Activated T-cell treated with anti-CD3 and anti-CD28 coated beads, Interleukin-2, amount 50 U/mL, for 72 hours (primary cell): ENCODE measurements at regions not wholly inside any gene's neighbourhood (a gene's known extent, or its start where the extent isn't known, plus 50 kb on each side); places are given as distances from the start of the nearest gene placed in this dataset.
"Not testable (repeated sequence)": the region's sequence is repeated elsewhere in the genome, so short reads cannot be mapped to it uniquely, and the experiment has no call there.

Source experiments
- ATAC-seq, 2 donors: fragments of 150-1000 bp; cut with Tn5 transposase; replicated peaks in 1 of 2; 2 replicates each; pipeline ENCODE4 v1.10.0; 2021; ENCODE audit warnings: moderate library complexity in 2 of 2, mild to moderate bottlenecking in 1 of 2
- DNase-seq, 2 donors: peaks; one replicate each; pipeline ENCODE4 v3.0.0; 2021 to 2022; ENCODE audit warnings: mixed read lengths in 1 of 2
- H3K27ac Mint-ChIP-seq: one replicate; pipeline ENCODE4 v1.8.0; 2022; ENCODE audit warnings: mild to moderate bottlenecking, moderate library complexity, mixed read lengths
- H3K27me3 Mint-ChIP-seq: one replicate; pipeline ENCODE4 v1.8.0; 2022; ENCODE audit warnings: low read depth, mixed read lengths
- H3K36me3 Mint-ChIP-seq, 2 donors: one replicate each; pipeline ENCODE4 v1.8.0; 2022; ENCODE audit warnings: mixed read lengths in 2 of 2, mild to moderate bottlenecking in 1 of 2; ENCODE audit not compliant: insufficient read depth in 2 of 2
- H3K4me1 Mint-ChIP-seq: one replicate; pipeline ENCODE4 v1.8.0; 2022; ENCODE audit warnings: low read depth, mixed read lengths
- H3K4me3 Mint-ChIP-seq, 2 donors: one replicate each; pipeline ENCODE4 v1.8.0; 2022; ENCODE audit warnings: mild to moderate bottlenecking in 2 of 2, mixed read lengths in 2 of 2, moderate library complexity in 2 of 2
- H3K9me3 Mint-ChIP-seq, 2 donors: one replicate each; pipeline ENCODE4 v1.8.0; 2022; ENCODE audit warnings: mixed read lengths in 2 of 2

DNA sequence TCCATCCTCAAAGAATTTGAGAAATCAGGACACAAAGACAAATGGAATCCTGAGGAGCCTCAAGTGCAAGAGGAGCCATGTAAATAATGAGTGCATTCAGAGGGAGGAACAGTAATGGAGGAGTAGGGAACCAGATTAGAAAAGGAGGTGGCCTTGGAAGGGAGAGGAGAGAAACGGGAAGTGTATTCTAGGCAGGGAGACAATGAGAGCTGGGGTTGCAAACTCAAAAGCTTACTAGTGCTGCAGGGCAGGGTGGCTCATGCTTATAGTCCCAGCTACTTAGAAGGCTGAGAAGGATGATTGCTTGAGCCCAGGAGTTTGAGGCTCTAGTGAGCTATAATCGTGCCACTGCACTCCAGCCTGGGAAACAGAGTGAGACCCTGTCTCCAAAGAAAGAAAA, 113.2 kb upstream of the LSM6 start:
- Mint-ChIP-seq H3K27me3 (peaks cover 38% of the 10 kb centered on the region), H3K27ac (no peak overlapping the region), H3K9me3 (no peaks in the 10 kb centered on the region), H3K4me1 (peaks cover 6% of the 10 kb centered on the region), H3K36me3 (no peaks in the 10 kb centered on the region), H3K4me3 (no peak overlapping the region)
- no peak for ATAC-seq
- DNase-seq = no peak

DNA sequence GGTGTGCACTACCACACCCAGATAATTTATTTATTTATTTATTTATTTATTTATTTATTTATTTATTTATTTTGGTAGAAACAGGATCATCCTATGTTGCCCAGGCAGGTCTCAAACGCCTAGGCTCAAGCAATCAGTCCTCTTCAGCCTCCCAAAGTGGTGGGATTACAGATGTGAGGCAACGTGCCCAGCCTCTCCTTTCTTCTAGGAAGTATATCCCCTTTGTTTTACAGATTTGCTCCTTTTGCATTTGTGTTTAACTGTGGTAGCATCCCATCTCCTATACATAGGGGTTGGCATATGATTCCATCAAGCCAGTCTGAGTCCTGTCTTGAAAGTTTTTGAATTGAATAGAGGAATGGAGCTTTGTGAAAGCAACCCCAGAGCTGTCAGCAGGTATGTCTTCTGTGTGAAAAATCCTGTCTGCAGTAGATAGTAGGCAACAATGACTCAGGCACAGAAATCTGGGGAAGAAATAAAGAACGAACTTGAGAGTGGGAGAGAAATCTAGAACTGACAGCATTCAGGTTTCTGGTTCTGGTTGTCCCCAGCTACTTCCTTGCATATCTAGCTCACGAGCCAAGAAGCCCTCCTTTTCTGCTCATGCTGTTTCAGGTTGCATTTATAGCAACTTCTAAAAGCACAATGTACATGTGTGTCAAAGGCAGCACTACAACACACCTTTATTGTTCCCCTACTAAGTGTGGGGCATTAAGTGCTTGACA, 113.7 kb upstream of the LSM6 start:
- peaks cover 36% of the 10 kb centered on the region for H3K27me3 Mint-ChIP-seq
- ATAC-seq (no peak), DNase-seq (no peak)
- H3K9me3 Mint-ChIP-seq = no peaks in the 10 kb centered on the region
- H3K36me3 Mint-ChIP-seq = no peaks in the 10 kb centered on the region
- H3K4me3 Mint-ChIP-seq = no peak overlapping the region
- no peak overlapping the region for H3K27ac Mint-ChIP-seq
- H3K4me1 Mint-ChIP-seq = peaks cover 6% of the 10 kb centered on the region

GRCh38 chr4:146059865-146060264, 115.7 kb upstream of the LSM6 start:
- ATAC-seq (no peak), DNase-seq (no peak)
- Mint-ChIP-seq H3K4me1 (peaks cover 6% of the 10 kb centered on the region), H3K4me3 (no peak overlapping the region), H3K36me3 (no peaks in the 10 kb centered on the region), H3K27ac (no peak overlapping the region), H3K9me3 (no peaks in the 10 kb centered on the region), H3K27me3 (peaks cover 35% of the 10 kb centered on the region)

GRCh38 chr4:146059151-146059550, 116.4 kb upstream of the LSM6 start:
- Mint-ChIP-seq H3K36me3 (no peaks in the 10 kb centered on the region), H3K9me3 (no peaks in the 10 kb centered on the region), H3K4me3 (no peak overlapping the region), H3K27me3 (peaks cover 28% of the 10 kb centered on the region), H3K27ac (no peak overlapping the region), H3K4me1 (peaks cover 6% of the 10 kb centered on the region)
- ATAC-seq (no peak), DNase-seq (no peak)

DNA sequence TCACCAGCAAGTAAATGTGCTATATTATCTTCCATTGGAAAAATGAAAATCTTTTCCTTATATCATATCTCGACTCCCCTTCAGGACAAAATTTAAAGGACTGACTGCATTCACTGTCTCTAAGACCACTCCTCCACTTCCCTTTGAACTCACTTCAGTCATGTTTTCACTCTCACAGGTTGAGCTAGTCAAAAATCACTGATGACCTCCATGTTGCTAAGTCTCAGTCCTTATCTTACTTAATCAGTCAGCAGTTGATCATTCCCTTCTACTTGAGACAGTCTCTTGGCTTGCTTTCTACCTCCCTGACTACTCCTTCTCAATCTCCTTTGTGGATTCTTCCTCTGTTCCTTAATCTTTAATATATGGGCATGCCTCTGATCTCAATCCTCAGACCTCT, 117.0 kb upstream of the LSM6 start:
- peaks cover 21% of the 10 kb centered on the region for H3K27me3 Mint-ChIP-seq
- no peak for ATAC-seq

GRCh38 chr4:146054676-146055075, 116.1 kb upstream of the ZNF827 start:
- no peaks in the 10 kb centered on the region for H3K9me3 Mint-ChIP-seq
- no peak overlapping the region for H3K27ac Mint-ChIP-seq
- H3K4me1 Mint-ChIP-seq = no peaks in the 10 kb centered on the region
- no peak overlapping the region for H3K4me3 Mint-ChIP-seq
- no peaks in the 10 kb centered on the region for H3K36me3 Mint-ChIP-seq
- no peak for ATAC-seq
- peaks cover 5% of the 10 kb centered on the region for H3K27me3 Mint-ChIP-seq
- DNase-seq = no peak

More for the DNA sequence above, 117.0 kb upstream of the LSM6 start:
- no peaks in the 10 kb centered on the region for H3K9me3 Mint-ChIP-seq
- peaks cover 6% of the 10 kb centered on the region for H3K4me1 Mint-ChIP-seq
- DNase-seq = no peak
- no peak overlapping the region for H3K27ac Mint-ChIP-seq
- H3K36me3 Mint-ChIP-seq = no peaks in the 10 kb centered on the region
- no peak overlapping the region for H3K4me3 Mint-ChIP-seq

DNA sequence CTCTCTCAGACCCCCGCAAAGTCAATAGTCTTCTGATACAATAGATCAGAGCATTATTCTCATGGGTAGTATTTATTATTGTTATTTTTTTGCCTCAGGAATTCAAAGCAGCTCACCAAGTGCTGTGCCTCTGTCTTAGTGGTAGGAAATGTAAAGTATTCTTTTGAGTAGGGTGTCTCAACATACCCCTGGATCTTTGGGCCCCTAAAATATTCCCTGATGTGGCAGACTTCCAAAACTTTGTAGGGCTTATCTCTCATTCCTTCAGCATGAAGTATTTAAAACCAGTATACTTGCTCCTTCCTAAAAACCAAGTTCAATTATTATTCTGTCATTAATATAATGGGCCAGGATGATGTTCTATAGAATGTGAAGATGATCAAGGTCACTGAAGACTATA, 115.3 kb upstream of the ZNF827 start:
- no peaks in the 10 kb centered on the region for H3K36me3 Mint-ChIP-seq
- peaks cover 6% of the 10 kb centered on the region for H3K27me3 Mint-ChIP-seq
- no peak overlapping the region for H3K27ac Mint-ChIP-seq
- no peaks in the 10 kb centered on the region for H3K4me1 Mint-ChIP-seq
- DNase-seq (no peak), ATAC-seq (no peak)
- H3K9me3 Mint-ChIP-seq = no peaks in the 10 kb centered on the region
- no peak overlapping the region for H3K4me3 Mint-ChIP-seq

DNA sequence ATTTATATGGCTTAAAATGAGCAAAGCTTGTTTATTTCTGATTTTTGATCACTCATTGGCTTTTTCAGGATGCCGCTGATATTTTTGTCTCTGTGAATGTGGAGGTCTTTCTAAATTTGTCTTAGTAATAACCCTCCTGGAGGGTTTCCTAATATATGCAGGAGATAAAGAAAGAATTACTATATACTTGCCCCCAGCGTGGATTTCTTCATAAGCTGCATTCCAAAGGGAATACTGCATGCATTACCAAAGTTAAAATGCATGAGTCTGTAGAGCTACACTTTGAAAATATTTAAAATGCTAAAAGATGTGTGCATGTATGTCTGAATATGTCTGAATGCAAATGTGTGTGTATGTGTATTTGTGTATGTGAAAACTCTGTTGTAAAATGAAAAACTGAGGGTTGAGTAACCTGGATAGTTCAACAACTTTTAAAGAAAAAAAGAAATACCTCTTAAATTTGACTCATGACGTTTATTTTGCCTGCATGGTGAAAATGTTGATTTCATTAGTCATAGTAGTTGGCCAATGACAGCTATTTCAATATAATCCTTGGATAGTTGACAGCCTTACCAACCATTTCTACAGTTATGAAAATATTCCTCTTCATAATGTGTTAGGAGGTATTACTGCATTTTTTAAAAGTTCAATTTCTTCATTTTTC, 113.2 kb upstream of the ZNF827 start:
- H3K27ac Mint-ChIP-seq = no peak overlapping the region
- no peak for ATAC-seq
- H3K27me3 Mint-ChIP-seq = peaks cover 22% of the 10 kb centered on the region
- DNase-seq = no peak
- H3K36me3 Mint-ChIP-seq = peaks cover 0 to 1% of the 10 kb centered on the region in 2 donors
- H3K4me3 Mint-ChIP-seq = no peak overlapping the region
- no peaks in the 10 kb centered on the region for H3K4me1 Mint-ChIP-seq
- peaks cover 0 to 2% of the 10 kb centered on the region in 2 donors for H3K9me3 Mint-ChIP-seq

GRCh38 chr4:146051223-146051622, 112.6 kb upstream of the ZNF827 start:
- Mint-ChIP-seq H3K27me3 (peaks cover 29% of the 10 kb centered on the region), H3K27ac (no peak overlapping the region), H3K36me3 (peaks cover 0 to 1% of the 10 kb centered on the region in 2 donors), H3K4me1 (no peaks in the 10 kb centered on the region), H3K4me3 (no peak overlapping the region), H3K9me3 (peaks cover 0 to 2% of the 10 kb centered on the region in 2 donors)
- no peak for DNase-seq
- no peak for ATAC-seq

GRCh38 chr4:146049802-146050201, 111.2 kb upstream of the ZNF827 start:
- DNase-seq = no peak
- peaks cover 0 to 2% of the 10 kb centered on the region in 2 donors for H3K9me3 Mint-ChIP-seq
- H3K27me3 Mint-ChIP-seq = peaks cover 38% of the 10 kb centered on the region
- no peak for ATAC-seq
- no peak overlapping the region for H3K27ac Mint-ChIP-seq
- H3K4me3 Mint-ChIP-seq = no peak overlapping the region
- peaks cover 0 to 1% of the 10 kb centered on the region in 2 donors for H3K36me3 Mint-ChIP-seq
- H3K4me1 Mint-ChIP-seq = no peaks in the 10 kb centered on the region

DNA sequence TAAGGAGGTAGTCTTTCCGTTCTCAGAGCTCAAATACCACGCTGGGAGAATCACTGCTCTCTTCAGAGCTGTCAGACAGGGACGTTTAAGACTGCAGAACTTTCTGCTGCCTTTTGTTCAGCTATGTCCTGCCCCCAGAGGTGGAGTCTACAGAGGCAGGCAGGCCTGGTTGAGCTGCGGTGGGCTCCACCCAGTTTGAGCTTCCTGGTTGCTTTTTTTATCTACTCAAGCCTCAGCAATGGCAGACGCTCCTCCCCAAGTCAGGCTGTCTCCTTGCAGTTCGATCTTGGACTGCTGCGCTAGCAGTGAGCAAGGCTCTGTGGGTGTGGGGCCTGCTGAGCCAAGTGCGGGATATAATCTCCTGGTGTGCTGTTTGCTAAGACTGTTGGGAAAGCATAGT, 109.1 kb upstream of the ZNF827 start:
- not testable (repeated sequence) for H3K27ac Mint-ChIP-seq, H3K36me3 Mint-ChIP-seq, ATAC-seq, H3K4me1 Mint-ChIP-seq, H3K4me3 Mint-ChIP-seq, DNase-seq, H3K9me3 Mint-ChIP-seq
- H3K27me3 Mint-ChIP-seq = peaks cover 48% of the 10 kb centered on the region

DNA sequence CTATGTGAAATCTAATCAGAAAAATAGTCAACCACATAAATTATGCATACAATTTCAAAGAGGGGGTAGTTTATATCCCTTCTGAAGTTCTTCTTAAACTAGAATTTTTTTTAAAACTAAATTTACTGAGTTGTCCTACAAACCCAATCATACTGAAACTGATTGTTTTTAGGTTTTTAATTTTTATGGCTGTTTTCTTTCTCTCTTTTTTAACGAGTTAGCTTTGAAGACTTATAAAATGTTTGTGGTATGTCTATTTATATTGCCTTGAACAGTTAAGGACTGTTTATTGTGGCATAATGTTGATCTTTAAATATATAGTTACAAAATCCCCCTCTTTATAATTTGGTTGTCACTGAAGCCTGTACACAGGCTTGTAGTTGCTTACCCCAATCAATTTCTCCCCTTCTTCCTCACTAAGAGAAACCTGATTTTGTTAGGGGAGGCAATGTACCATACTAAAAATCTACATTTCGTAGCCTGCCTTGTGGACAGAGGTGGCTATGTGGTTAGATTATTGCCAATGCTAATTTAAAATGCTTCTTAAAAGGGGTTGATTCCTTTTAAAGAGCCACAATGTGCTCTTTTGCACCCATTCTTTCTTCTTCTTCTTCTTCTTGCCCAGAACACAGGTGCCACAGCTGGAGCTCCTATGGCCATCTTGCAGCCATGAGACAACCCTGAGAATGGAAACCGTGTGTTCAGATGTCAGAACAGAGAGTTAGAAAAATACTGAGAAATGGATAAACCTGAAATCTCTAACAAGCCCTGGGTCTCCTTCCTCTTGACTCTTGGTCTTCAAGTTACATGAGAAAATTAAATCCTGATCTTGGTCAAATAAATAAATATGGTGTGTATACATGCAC, 102.7 kb upstream of the ZNF827 start:
- Mint-ChIP-seq H3K36me3 (no peaks in the 10 kb centered on the region), H3K4me3 (no peak overlapping the region), H3K9me3 (no peaks in the 10 kb centered on the region), H3K4me1 (no peaks in the 10 kb centered on the region), H3K27me3 (peaks cover 26% of the 10 kb centered on the region), H3K27ac (no peak overlapping the region)
- no peak for DNase-seq
- ATAC-seq = no peak

DNA sequence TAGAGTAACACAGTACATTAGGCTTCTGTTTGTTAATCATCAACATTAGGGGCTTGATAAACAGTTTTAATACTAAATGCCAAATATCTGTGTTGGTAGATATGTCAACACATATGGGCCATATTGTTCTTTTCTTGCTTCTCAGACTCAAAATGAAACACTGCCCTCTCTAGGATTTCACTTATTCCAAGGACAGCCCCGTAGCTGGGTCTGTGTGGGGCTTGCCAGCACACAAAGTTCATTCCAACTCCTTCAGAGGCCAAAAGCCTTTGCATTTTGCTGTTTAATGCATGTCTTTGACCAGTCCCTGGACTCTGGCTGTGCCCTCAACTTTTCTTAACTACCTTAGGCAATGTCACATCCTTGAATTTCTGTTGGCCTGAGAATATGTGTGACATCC, 102.0 kb upstream of the ZNF827 start:
- H3K4me1 Mint-ChIP-seq = no peaks in the 10 kb centered on the region
- DNase-seq (no peak), ATAC-seq (no peak)
- H3K9me3 Mint-ChIP-seq = no peaks in the 10 kb centered on the region
- H3K27ac Mint-ChIP-seq = no peak overlapping the region
- H3K4me3 Mint-ChIP-seq = no peak overlapping the region
- H3K36me3 Mint-ChIP-seq = no peaks in the 10 kb centered on the region
- H3K27me3 Mint-ChIP-seq = peaks cover 19% of the 10 kb centered on the region
